Liver (tissue), 3 donors: ENCODE measurements at regions not wholly inside any gene's neighbourhood (a gene's known extent, or its start where the extent isn't known, plus 50 kb on each side); places are given as distances from the start of the nearest gene placed in this dataset.

ENCODE experiments used
- EGR1 ChIP-seq, 2 donors: IDR thresholded peaks; 2 replicates each; pipeline ENCODE4 v1.6.1; 2016 to 2018; ENCODE audit warnings: antibody characterized with exemption in 2 of 2, low read depth in 2 of 2
- JUND ChIP-seq, 2 donors: IDR thresholded peaks; 2 replicates each; pipeline ENCODE4 v1.6.1; 2016; ENCODE audit warnings: antibody characterized with exemption in 2 of 2
- RAD21 ChIP-seq, 2 donors: IDR thresholded peaks; 2 replicates each; pipeline ENCODE4 v1.6.1; 2016; ENCODE audit warnings: antibody characterized with exemption in 2 of 2, mild to moderate bottlenecking in 2 of 2
- REST ChIP-seq: IDR thresholded peaks from 2 replicates; pipeline ENCODE4 v1.6.1; 2016; ENCODE audit warnings: antibody characterized with exemption, mild to moderate bottlenecking
- SP1 ChIP-seq: IDR thresholded peaks from 2 replicates; pipeline ENCODE4 v1.6.1; 2018; ENCODE audit warnings: antibody characterized with exemption, mild to moderate bottlenecking
- TAF1 ChIP-seq: conservative IDR thresholded peaks from 2 replicates; pipeline ENCODE4 v1.6.1; 2016; ENCODE audit warnings: antibody characterized with exemption, mild to moderate bottlenecking
- TF ChIP-seq, protein P1 (sequence below): fragments of 150-350 bp; IDR thresholded peaks from 2 replicates; pipeline ENCODE4 v1.5.1; 2017; ENCODE audit warnings: improper control_type of control experiment, low read depth, low read length; ENCODE audit not compliant: missing input control
- TF ChIP-seq, protein P2 (sequence below): IDR thresholded peaks from 2 replicates; pipeline ENCODE4 v1.6.1; 2016; ENCODE audit warnings: antibody characterized with exemption
- TF ChIP-seq, protein P3 (sequence below): IDR thresholded peaks from 2 replicates; pipeline ENCODE4 v1.6.1; 2016; ENCODE audit warnings: antibody characterized with exemption
- donor health status: healthy.
- donor health status: healthy.

DNA sequence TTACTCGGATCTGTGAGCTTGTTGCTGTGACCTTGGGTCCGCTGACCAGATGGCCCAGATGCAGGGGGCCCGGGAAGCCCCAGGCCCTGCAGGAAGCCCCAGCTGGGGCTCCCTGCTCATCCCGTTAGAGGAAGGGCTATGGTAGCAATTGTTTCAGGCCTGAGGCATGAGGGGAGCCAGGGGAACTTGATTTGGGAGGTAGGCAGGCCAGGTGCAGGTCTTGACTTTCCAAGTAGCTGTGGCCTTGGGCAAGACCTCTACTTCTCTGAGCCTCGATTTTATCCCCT, 55.0 kb upstream of the CXCL12 start:
- TF ChIP-seq, protein P1, sequence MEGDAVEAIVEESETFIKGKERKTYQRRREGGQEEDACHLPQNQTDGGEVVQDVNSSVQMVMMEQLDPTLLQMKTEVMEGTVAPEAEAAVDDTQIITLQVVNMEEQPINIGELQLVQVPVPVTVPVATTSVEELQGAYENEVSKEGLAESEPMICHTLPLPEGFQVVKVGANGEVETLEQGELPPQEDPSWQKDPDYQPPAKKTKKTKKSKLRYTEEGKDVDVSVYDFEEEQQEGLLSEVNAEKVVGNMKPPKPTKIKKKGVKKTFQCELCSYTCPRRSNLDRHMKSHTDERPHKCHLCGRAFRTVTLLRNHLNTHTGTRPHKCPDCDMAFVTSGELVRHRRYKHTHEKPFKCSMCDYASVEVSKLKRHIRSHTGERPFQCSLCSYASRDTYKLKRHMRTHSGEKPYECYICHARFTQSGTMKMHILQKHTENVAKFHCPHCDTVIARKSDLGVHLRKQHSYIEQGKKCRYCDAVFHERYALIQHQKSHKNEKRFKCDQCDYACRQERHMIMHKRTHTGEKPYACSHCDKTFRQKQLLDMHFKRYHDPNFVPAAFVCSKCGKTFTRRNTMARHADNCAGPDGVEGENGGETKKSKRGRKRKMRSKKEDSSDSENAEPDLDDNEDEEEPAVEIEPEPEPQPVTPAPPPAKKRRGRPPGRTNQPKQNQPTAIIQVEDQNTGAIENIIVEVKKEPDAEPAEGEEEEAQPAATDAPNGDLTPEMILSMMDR, result no peak
- TF ChIP-seq REST, result no peak
- TF ChIP-seq RAD21 (IDR thresholded peaks at IDR 0.05), result no peak
- TF ChIP-seq EGR1 (IDR thresholded peaks at IDR 0.05; ENCODE audit: low read depth in 2 of 2), result no peak
- TF ChIP-seq TAF1, result no peak
- TF ChIP-seq, protein P2, sequence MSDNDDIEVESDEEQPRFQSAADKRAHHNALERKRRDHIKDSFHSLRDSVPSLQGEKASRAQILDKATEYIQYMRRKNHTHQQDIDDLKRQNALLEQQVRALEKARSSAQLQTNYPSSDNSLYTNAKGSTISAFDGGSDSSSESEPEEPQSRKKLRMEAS, result no peak
- TF ChIP-seq, protein P3, sequence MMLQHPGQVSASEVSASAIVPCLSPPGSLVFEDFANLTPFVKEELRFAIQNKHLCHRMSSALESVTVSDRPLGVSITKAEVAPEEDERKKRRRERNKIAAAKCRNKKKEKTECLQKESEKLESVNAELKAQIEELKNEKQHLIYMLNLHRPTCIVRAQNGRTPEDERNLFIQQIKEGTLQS, result no peak
- no peak for TF ChIP-seq JUND (IDR thresholded peaks at IDR 0.05)
- TF ChIP-seq SP1, result no peak
